HepG2 (cell line): ENCODE measurements at regions not wholly inside any gene's neighbourhood (a gene's known extent, or its start where the extent isn't known, plus 50 kb on each side); places are given as distances from the start of the nearest gene placed in this dataset.

Experiments used
- ATAC-seq: fragments of 200-7000 bp; cut with Tn5 transposase; 3 replicates; pipeline ENCODE4 v1.9.1; 2020; ENCODE audit warnings: mild to moderate bottlenecking, moderate library complexity
- BruUV-seq: library from RNA; stranded (reverse); fragments of 400-500 nt; replicated peaks from 2 replicates; lab custom pipeline; 2021; lab: Mats Ljungman, UMichigan
- CTCF ChIA-PET: fragments of 300-600 bp; formaldehyde crosslinking; extraction: SDS; loops from one replicate; lab custom pipeline; 2021; ENCODE audit warnings: low total read pairs, inconsistent platforms, low intra/inter-chr PET ratio; lab: Yijun Ruan, JAX
- POLR2A ChIA-PET: fragments of 350-600 bp; sonication (Branson Sonifier 250); formaldehyde crosslinking; loops from one replicate; lab custom pipeline; 2020; ENCODE audit warnings: antibody characterized with exemption, inconsistent platforms; lab: Yijun Ruan, JAX
- DNase-seq: peaks from one replicate; pipeline ENCODE4 v3.0.0-alpha.2; 2015; ENCODE audit warnings: low spot score
- FAIRE-seq: peaks from 3 replicates; lab custom pipeline; 2011; peaks lifted over from hg19 to GRCh38; lab: Jason Lieb, UNC
- H2AFZ ChIP-seq: one replicate; pipeline ENCODE4 v1.6.1; 2011; ENCODE audit warnings: low read length, inconsistent platforms
- H3K27ac ChIP-seq: fragments of 300-600 bp; 3 replicates; pipeline ENCODE4 v1.8.0; 2011; ENCODE audit warnings: mixed run types, mild to moderate bottlenecking, mixed read lengths, low read length, inconsistent platforms; ENCODE audit not compliant: insufficient read depth; ENCODE audit errors: extremely low read length
- H3K27me3 ChIP-seq, 2 experiments: fragments of 200-600 bp in 1 of 2; 2 replicates in 1 of 2; 3 replicates in 1 of 2; pipeline versions ENCODE4 v1.6.0 to v1.8.0; 2011; ENCODE audit warnings: low read length in 2 of 2, mild to moderate bottlenecking in 2 of 2, moderate library complexity in 2 of 2, inconsistent platforms in 1 of 2; ENCODE audit not compliant: insufficient read depth in 2 of 2, control insufficient read depth in 1 of 2
- H3K36me3 ChIP-seq, 2 experiments: fragments of 200-600 bp in 1 of 2; replicated peaks in 1 of 2; 2 replicates in 1 of 2; 3 replicates in 1 of 2; pipeline versions ENCODE4 v1.5.1 to v1.8.0; 2011; ENCODE audit warnings: low read length in 2 of 2, inconsistent platforms in 1 of 2; ENCODE audit not compliant: insufficient read depth in 2 of 2, control insufficient read depth in 1 of 2
- H3K4me1 ChIP-seq: 2 replicates; pipeline ENCODE4 v1.5.1; 2012; ENCODE audit warnings: low read length, inconsistent platforms; ENCODE audit not compliant: insufficient read depth
- H3K4me2 ChIP-seq: 2 replicates; pipeline ENCODE4 v1.6.0; 2011; ENCODE audit warnings: low read depth, low read length, inconsistent platforms
- H3K4me3 ChIP-seq, 3 experiments: fragments of 200-600 bp in 1 of 3; sonication (generic), shearing (Covaris generic) in 1 of 3; replicated peaks in 1 of 3; 2 replicates each; pipeline ENCODE4 v1.5.1; 2011 to 2016; ENCODE audit warnings: low read length in 3 of 3, inconsistent platforms in 2 of 3, low read depth in 2 of 3, mild to moderate bottlenecking in 2 of 3, control low read depth in 1 of 3, mixed read lengths in 1 of 3; ENCODE audit not compliant: insufficient read depth in 1 of 3
- H3K79me2 ChIP-seq: one replicate; pipeline ENCODE4 v1.6.1; 2011; ENCODE audit warnings: low read length, inconsistent platforms; ENCODE audit not compliant: insufficient read depth
- H3K9ac ChIP-seq: 2 replicates; pipeline ENCODE4 v1.6.0; 2011; ENCODE audit warnings: mild to moderate bottlenecking, low read depth, low read length, inconsistent platforms; ENCODE audit not compliant: insufficient read depth
- H3K9me3 ChIP-seq: 2 replicates; pipeline ENCODE4 v1.5.1; 2012; ENCODE audit warnings: mild to moderate bottlenecking, low read length
- H4K20me1 ChIP-seq: 2 replicates; pipeline ENCODE4 v1.6.0; 2011; ENCODE audit warnings: inconsistent platforms, mild to moderate bottlenecking, low read length, moderate library complexity; ENCODE audit not compliant: insufficient read depth
- ZNF547 ChIP-seq: sonication (generic); formaldehyde crosslinking; IDR thresholded peaks from 2 replicates; pipeline ENCODE4 v1.5.1; 2020; ENCODE audit warnings: mild to moderate bottlenecking, missing genetic modification reagents
- WGBS: methylation state at CpG from one replicate; pipeline ENCODE4 v1.1.6; 2017; ENCODE audit warnings: low lambda C conversion rate; 5-methylcytosine and 5-hydroxymethylcytosine counted together
- in situ Hi-C: cut with HindIII; loops from 2 replicates; pipeline ENCODE4 v1.10.0; 2017; ENCODE audit warnings: low pct_unique_long_range_greater_than_20kb; ENCODE audit not compliant: extremely low pct_ligation_motif_present
- intact Hi-C: fragments of 100-400 bp; cut with micrococcal nuclease; formaldehyde crosslinking; loops from one replicate; pipeline ENCODE4 v1.10.0; 2022; ENCODE audit not compliant: unreplicated experiment
- TF ChIP-seq, protein P1 (sequence below): sonication (generic); formaldehyde crosslinking; IDR thresholded peaks from 2 replicates; pipeline ENCODE4 v1.4.0; 2020; ENCODE audit warnings: missing genetic modification reagents, mild to moderate bottlenecking, borderline replicate concordance
- TF ChIP-seq, protein P2 (sequence below): sonication (generic); formaldehyde crosslinking; IDR thresholded peaks from 2 replicates; pipeline ENCODE4 v1.5.1; 2020; ENCODE audit warnings: mild to moderate bottlenecking, moderate library complexity, missing genetic modification reagents

DNA sequence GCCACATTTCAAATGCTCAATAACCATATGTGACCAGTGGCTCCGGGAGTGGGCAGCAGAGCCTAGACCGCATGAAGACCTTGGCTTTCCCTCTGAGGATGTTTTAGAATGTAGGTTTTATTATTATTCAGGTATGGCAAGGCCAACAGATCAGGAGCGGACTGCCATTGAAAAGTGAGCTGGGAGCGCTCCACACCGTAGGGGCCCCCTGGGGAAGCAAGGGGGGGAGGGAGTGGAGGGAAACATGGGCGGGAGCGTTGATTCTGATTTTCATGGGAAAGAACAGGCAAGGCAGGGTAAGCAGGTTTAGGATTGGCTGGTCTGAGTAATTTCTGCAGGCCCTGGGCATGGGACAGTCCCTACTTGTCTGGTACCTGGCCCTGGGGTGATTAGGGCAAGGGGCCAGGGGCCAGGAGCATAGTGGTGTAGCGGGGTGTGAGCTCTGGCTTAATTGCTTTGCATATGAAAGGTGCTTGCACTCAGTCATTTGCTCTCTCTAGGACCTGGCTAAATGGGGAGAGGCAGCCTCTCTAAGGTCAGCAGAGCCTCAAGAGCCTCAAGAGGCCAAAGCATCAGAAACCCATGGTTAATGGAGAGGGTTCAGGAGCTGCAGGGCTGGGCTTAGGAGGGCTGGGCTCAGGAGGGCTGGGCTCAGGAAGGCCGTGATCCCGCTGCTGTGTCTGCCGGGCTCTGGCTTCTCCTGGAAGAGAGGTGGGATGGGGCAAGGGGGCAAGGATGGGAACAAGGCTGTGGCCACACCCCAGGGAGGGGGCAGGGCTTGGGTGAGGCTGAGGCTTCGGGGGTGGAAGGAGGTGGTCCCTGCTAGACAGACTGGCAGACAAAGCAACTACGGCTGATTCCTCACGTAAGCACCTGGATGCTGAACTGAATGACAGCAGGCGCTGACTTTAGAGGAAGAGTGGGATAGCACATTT, 82.0 kb upstream of the WASF3 start:
- H3K27me3 ChIP-seq: no peaks in the 10 kb centered on the region
- H3K9ac ChIP-seq: no peak overlapping the region
- no peak for DNase-seq
- intact Hi-C loops (no loop called here), in situ Hi-C loops (no loop called here)
- 36% methylated on average over 15 of the region's 15 CpGs for WGBS
- no peaks in the 10 kb centered on the region for H3K79me2 ChIP-seq
- no peaks in the 10 kb centered on the region for H3K9me3 ChIP-seq
- BruUV-seq: no TSS peak
- TF ChIP-seq, protein P1, sequence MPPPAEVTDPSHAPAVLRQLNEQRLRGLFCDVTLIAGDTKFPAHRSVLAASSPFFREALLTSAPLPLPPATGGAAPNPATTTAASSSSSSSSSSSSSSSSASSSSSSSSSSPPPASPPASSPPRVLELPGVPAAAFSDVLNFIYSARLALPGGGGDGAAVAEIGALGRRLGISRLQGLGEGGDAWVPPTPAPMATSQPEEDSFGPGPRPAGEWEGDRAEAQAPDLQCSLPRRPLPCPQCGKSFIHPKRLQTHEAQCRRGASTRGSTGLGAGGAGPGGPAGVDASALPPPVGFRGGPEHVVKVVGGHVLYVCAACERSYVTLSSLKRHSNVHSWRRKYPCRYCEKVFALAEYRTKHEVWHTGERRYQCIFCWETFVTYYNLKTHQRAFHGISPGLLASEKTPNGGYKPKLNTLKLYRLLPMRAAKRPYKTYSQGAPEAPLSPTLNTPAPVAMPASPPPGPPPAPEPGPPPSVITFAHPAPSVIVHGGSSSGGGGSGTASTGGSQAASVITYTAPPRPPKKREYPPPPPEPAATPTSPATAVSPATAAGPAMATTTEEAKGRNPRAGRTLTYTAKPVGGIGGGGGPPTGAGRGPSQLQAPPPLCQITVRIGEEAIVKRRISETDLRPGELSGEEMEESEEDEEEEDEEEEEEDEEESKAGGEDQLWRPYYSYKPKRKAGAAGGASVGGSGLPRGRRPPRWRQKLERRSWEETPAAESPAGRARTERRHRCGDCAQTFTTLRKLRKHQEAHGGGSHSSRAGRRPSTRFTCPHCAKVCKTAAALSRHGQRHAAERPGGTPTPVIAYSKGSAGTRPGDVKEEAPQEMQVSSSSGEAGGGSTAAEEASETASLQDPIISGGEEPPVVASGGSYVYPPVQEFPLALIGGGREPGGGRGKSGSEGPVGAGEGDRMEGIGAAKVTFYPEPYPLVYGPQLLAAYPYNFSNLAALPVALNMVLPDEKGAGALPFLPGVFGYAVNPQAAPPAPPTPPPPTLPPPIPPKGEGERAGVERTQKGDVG: no peak
- 0 out of 2 replicates have a peak, but pooled peaks have one; percentile 19 for TF ChIP-seq ZNF547 (CRISPR knock-in tag)
- TF ChIP-seq, protein P2, sequence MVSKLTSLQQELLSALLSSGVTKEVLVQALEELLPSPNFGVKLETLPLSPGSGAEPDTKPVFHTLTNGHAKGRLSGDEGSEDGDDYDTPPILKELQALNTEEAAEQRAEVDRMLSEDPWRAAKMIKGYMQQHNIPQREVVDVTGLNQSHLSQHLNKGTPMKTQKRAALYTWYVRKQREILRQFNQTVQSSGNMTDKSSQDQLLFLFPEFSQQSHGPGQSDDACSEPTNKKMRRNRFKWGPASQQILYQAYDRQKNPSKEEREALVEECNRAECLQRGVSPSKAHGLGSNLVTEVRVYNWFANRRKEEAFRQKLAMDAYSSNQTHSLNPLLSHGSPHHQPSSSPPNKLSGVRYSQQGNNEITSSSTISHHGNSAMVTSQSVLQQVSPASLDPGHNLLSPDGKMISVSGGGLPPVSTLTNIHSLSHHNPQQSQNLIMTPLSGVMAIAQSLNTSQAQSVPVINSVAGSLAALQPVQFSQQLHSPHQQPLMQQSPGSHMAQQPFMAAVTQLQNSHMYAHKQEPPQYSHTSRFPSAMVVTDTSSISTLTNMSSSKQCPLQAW: 0 out of 2 replicates have a peak, but pooled peaks have one; percentile 14
- peak; percentile 48 for ATAC-seq
- CTCF ChIA-PET: no interaction called here
- no peak overlapping the region for H2AFZ ChIP-seq
- H3K36me3 ChIP-seq: no peaks in the 10 kb centered on the region
- H3K27ac ChIP-seq: no peak overlapping the region
- POLR2A ChIA-PET: interaction anchor here (1.2 kb wide), 1 partner anchor 253 kb away, joined by 3 read pairs; the partner anchor contains the start of gene RNF6
- FAIRE-seq: no peak
- H4K20me1 ChIP-seq: no peaks in the 10 kb centered on the region
- H3K4me2 ChIP-seq: peak overlapping the region; percentile 88
- H3K4me1 ChIP-seq: peaks cover 13% of the 10 kb centered on the region
- H3K4me3 ChIP-seq: peak overlapping the region; percentile 42 to 66 (median 57); a peak in 4 of 6 replicates
